CD4-positive, alpha-beta memory T cell (primary cell): ENCODE measurements at regions not wholly inside any gene's neighbourhood (a gene's known extent, or its start where the extent isn't known, plus 50 kb on each side); places are given as distances from the start of the nearest gene placed in this dataset.

Experiments used
- CTCF ChIA-PET: fragments of 350-600 bp; sonication (Branson Sonifier 250); formaldehyde crosslinking; loops from one replicate; lab custom pipeline; 2021; ENCODE audit warnings: inconsistent platforms; ENCODE audit not compliant: partially characterized antibody; lab: Charles Lee
- POLR2A ChIA-PET: fragments of 350-600 bp; sonication (Branson Sonifier 250); formaldehyde crosslinking; loops from one replicate; lab custom pipeline; 2021; ENCODE audit not compliant: partially characterized antibody; lab: Charles Lee
- DNase-seq, 5 donors: peaks; one replicate each; pipeline versions ENCODE4 v3.0.0 to v3.0.0-alpha.2; 2020 to 2022; ENCODE audit warnings: mixed read lengths in 1 of 5
- H3K27ac ChIP-seq: one replicate; pipeline ENCODE4 v1.7.0; 2013; ENCODE audit warnings: low read depth, low read length
- H3K27me3 ChIP-seq: 2 replicates; pipeline ENCODE4 v1.7.0; 2013; ENCODE audit warnings: mild to moderate bottlenecking, low read length, moderate library complexity; ENCODE audit not compliant: insufficient read depth
- H3K36me3 ChIP-seq: 2 replicates; pipeline ENCODE4 v1.7.0; 2013; ENCODE audit warnings: mild to moderate bottlenecking, low read length, moderate library complexity; ENCODE audit not compliant: insufficient read depth
- H3K4me1 ChIP-seq: 2 replicates; pipeline ENCODE4 v1.7.0; 2013; ENCODE audit warnings: mild to moderate bottlenecking, low read length, moderate library complexity; ENCODE audit not compliant: insufficient read depth
- H3K4me3 ChIP-seq, 2 donors: one replicate each; pipeline ENCODE4 v1.7.0; 2013; ENCODE audit warnings: low read length in 2 of 2, mild to moderate bottlenecking in 1 of 2
- H3K9me3 ChIP-seq, 2 donors: one replicate each; pipeline ENCODE4 v1.7.0; 2013; ENCODE audit warnings: low read length in 2 of 2, control low read depth in 1 of 2; ENCODE audit not compliant: control insufficient read depth in 1 of 2
- H3K27ac Mint-ChIP-seq, 7 donors: one replicate each; pipeline ENCODE4 v1.8.0; 2020 to 2021; ENCODE audit warnings: mixed read lengths in 7 of 7, mild to moderate bottlenecking in 6 of 7, inconsistent platforms in 3 of 7, moderate library complexity in 3 of 7
- H3K27me3 Mint-ChIP-seq, 2 donors: one replicate each; pipeline ENCODE4 v1.8.0; 2020 to 2021; ENCODE audit warnings: mixed read lengths in 2 of 2
- H3K36me3 Mint-ChIP-seq, 2 donors: one replicate each; pipeline ENCODE4 v1.8.0; 2020 to 2021; ENCODE audit warnings: mixed read lengths in 2 of 2, inconsistent platforms in 1 of 2, mild to moderate bottlenecking in 1 of 2
- H3K4me1 Mint-ChIP-seq, 4 donors: one replicate each; pipeline ENCODE4 v1.8.0; 2020 to 2021; ENCODE audit warnings: mixed read lengths in 4 of 4, mild to moderate bottlenecking in 1 of 4
- H3K4me3 Mint-ChIP-seq, 8 donors: one replicate each; pipeline ENCODE4 v1.8.0; 2020 to 2021; ENCODE audit warnings: mixed read lengths in 8 of 8, mild to moderate bottlenecking in 7 of 8, moderate library complexity in 6 of 8, inconsistent platforms in 3 of 8
- H3K9me3 Mint-ChIP-seq, 8 donors: one replicate each; pipeline ENCODE4 v1.8.0; 2020 to 2021; ENCODE audit warnings: mixed read lengths in 8 of 8, mild to moderate bottlenecking in 5 of 8, inconsistent platforms in 3 of 8, moderate library complexity in 1 of 8
- intact Hi-C: fragments of 100-400 bp; cut with micrococcal nuclease; formaldehyde crosslinking; loops from one replicate; pipeline ENCODE4 v1.15.1; 2023

- H3K27ac Mint-ChIP-seq = no peak overlapping the region
- H3K4me3 Mint-ChIP-seq = no peak overlapping the region
- Histone ChIP-seq H3K27me3 (no peaks in the 10 kb centered on the region), H3K9me3 (no peaks in the 10 kb centered on the region), H3K27ac (no peak overlapping the region), H3K4me1 (no peaks in the 10 kb centered on the region), H3K36me3 (no peaks in the 10 kb centered on the region), H3K4me3 (no peak overlapping the region)
- intact Hi-C loops = no loop called here
- ChIA-PET CTCF (no interaction called here), POLR2A (no interaction called here)
- no peaks in the 10 kb centered on the region for H3K27me3 Mint-ChIP-seq
- H3K9me3 Mint-ChIP-seq = peaks cover 0 to 5% (median 0%) of the 10 kb centered on the region in 8 donors
- no peaks in the 10 kb centered on the region for H3K4me1 Mint-ChIP-seq
- DNase-seq = no peak
- no peaks in the 10 kb centered on the region for H3K36me3 Mint-ChIP-seq
Observed at GRCh38 chr5:44640945-44641456, 167.7 kb upstream of the MRPS30 start.

DNA sequence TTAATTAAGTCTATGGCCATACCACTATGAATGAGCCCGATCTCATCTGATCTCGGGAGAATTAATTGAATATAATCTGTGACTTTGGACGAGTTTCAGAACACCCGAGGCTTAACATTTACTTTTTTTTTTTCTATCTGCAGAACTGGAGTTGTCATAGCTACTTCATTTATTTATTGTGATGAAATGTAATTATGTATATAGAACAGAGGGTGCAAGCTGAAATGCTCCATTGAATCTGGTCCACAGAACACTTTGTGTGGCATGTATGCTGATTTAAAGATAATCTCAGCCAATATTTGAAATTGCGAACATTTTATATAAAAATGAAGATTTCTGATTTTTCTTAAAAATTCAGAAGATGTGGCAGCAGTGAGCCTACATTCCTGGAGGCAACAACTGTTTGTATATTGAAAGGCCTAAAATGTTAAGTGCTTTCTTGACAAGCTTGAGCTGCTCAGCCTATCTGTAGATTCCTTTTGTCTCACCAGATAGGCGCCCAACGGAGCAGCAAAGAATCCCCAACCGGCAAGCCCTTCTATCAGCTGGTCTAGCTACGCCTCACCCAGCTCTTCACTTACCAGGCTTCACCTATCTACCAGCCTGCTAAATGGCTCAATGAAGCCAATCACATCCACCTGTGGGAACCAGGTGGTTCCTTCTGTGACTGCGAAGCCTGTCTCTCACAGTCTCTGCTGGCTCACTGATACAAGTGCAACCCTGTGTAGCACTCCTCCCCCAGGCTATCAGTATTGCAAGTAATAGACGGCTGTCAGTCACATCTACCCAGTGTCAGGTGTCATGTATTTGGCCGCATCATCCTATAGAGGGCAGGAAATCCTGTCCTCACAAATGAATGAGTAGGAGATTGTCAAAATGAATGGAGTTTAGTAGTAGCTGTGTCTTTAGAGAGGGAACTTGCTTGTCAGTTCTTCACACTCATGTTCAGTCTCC, 170.6 kb upstream of the MRPS30 start:
- intact Hi-C loops = no loop called here
- Mint-ChIP-seq H3K27me3 (no peaks in the 10 kb centered on the region), H3K36me3 (no peaks in the 10 kb centered on the region), H3K27ac (no peak overlapping the region), H3K4me1 (no peaks in the 10 kb centered on the region), H3K4me3 (no peak overlapping the region), H3K9me3 (peaks cover 0 to 6% (median 0%) of the 10 kb centered on the region in 8 donors)
- DNase-seq = no peak
- no peak overlapping the region for H3K27ac ChIP-seq
- no peaks in the 10 kb centered on the region for H3K9me3 ChIP-seq
- H3K27me3 ChIP-seq = no peaks in the 10 kb centered on the region
- CTCF ChIA-PET = no interaction called here
- H3K4me3 ChIP-seq = no peak overlapping the region
- H3K36me3 ChIP-seq = no peaks in the 10 kb centered on the region
- POLR2A ChIA-PET = no interaction called here
- no peaks in the 10 kb centered on the region for H3K4me1 ChIP-seq

GRCh38 chr5:44632344-44632743, 176.4 kb upstream of the MRPS30 start:
- Mint-ChIP-seq H3K36me3 (no peaks in the 10 kb centered on the region), H3K4me3 (no peak overlapping the region), H3K9me3 (peaks cover 0 to 9% (median 4%) of the 10 kb centered on the region in 8 donors), H3K27ac (no peak overlapping the region), H3K27me3 (no peaks in the 10 kb centered on the region), H3K4me1 (no peaks in the 10 kb centered on the region)
- Histone ChIP-seq H3K27ac (no peak overlapping the region), H3K4me3 (no peak overlapping the region), H3K36me3 (no peaks in the 10 kb centered on the region), H3K9me3 (peaks cover 0 to 4% of the 10 kb centered on the region in 2 donors), H3K4me1 (no peaks in the 10 kb centered on the region), H3K27me3 (no peaks in the 10 kb centered on the region)
- ChIA-PET POLR2A (no interaction called here), CTCF (no interaction called here)
- intact Hi-C loops = no loop called here
- DNase-seq = no peak

DNA sequence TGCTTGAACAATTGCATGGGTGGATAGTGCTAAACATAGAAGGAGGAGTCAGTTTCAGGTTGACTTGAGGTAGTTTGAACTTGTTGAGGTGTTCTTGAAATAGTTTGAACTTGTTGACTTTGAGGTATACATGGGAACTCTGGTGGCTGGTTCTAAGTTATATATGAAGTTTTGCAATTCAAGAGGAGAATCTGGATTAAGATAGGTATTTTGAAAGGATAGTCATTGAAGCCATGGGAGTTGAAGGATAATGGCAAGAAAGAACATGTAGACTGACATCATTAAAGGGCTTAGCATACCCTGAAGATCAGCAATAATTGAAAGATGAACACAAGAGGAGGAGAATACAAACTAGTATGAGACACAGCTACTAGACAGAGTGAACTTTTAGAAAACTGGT, 181.9 kb upstream of the MRPS30 start:
- intact Hi-C loops = no loop called here
- H3K27me3 Mint-ChIP-seq = no peaks in the 10 kb centered on the region
- H3K4me3 Mint-ChIP-seq = no peak overlapping the region
- Histone ChIP-seq H3K36me3 (no peaks in the 10 kb centered on the region), H3K9me3 (peaks cover 0 to 4% of the 10 kb centered on the region in 2 donors), H3K4me3 (no peak overlapping the region), H3K27ac (no peak overlapping the region), H3K4me1 (no peaks in the 10 kb centered on the region), H3K27me3 (no peaks in the 10 kb centered on the region)
- no peaks in the 10 kb centered on the region for H3K36me3 Mint-ChIP-seq
- H3K27ac Mint-ChIP-seq = no peak overlapping the region
- H3K4me1 Mint-ChIP-seq = no peaks in the 10 kb centered on the region
- no peak for DNase-seq
- peaks cover 0 to 7% (median 4%) of the 10 kb centered on the region in 8 donors for H3K9me3 Mint-ChIP-seq
- POLR2A ChIA-PET = no interaction called here
- CTCF ChIA-PET = no interaction called here

GRCh38 chr5:44622331-44622730, 186.4 kb upstream of the MRPS30 start:
- Histone ChIP-seq H3K27ac (no peak overlapping the region), H3K4me1 (no peaks in the 10 kb centered on the region), H3K36me3 (no peaks in the 10 kb centered on the region), H3K4me3 (no peak overlapping the region), H3K27me3 (no peaks in the 10 kb centered on the region), H3K9me3 (no peaks in the 10 kb centered on the region)
- no peaks in the 10 kb centered on the region for H3K36me3 Mint-ChIP-seq
- POLR2A ChIA-PET = no interaction called here
- CTCF ChIA-PET = no interaction called here
- DNase-seq = no peak
- intact Hi-C loops = no loop called here
- H3K4me3 Mint-ChIP-seq = no peak overlapping the region
- H3K27me3 Mint-ChIP-seq = no peaks in the 10 kb centered on the region
- H3K27ac Mint-ChIP-seq = no peak overlapping the region
- peaks cover 0 to 7% (median 3%) of the 10 kb centered on the region in 8 donors for H3K9me3 Mint-ChIP-seq
- no peaks in the 10 kb centered on the region for H3K4me1 Mint-ChIP-seq

DNA sequence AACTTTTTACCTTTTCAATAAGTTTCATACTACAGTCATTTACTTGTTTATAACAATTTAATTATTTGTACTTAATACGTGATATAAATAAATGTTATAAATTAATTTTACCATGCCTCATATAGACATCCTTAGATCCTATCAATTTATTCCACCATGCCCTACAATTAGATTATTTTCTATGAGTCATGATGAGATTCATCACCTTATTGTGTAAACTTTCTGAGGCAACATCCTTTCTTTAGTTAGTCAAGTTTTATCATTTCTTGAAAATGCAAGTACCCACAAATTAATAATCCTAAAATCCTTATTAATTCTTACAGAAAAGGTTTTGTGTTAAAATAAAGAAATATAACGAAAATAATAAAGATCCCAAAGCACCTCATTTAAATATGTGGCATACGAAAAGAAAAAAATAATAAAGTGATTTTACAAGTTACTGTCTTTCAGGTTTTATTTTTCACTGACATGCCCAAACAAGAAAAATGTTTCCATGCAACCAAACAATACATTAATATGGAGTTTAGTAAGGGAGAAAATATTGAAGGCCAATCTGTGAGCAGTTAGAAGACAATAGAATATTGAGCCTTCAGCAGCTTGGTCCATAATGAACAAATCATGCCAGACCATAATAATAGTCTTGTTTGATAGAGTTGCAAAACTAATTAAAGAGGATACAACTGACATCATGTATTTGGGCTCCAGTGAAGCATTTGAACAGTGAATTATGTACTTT, 188.7 kb upstream of the MRPS30 start:
- intact Hi-C loops = no loop called here
- ChIA-PET CTCF (no interaction called here), POLR2A (no interaction called here)
- Histone ChIP-seq H3K36me3 (no peaks in the 10 kb centered on the region), H3K27me3 (no peaks in the 10 kb centered on the region), H3K27ac (no peak overlapping the region), H3K4me3 (no peak overlapping the region), H3K9me3 (no peaks in the 10 kb centered on the region), H3K4me1 (no peaks in the 10 kb centered on the region)
- H3K27ac Mint-ChIP-seq = no peak overlapping the region
- H3K36me3 Mint-ChIP-seq = no peaks in the 10 kb centered on the region
- H3K9me3 Mint-ChIP-seq = peaks cover 0 to 5% (median 0%) of the 10 kb centered on the region in 8 donors
- H3K4me3 Mint-ChIP-seq = no peak overlapping the region
- DNase-seq = no peak
- H3K27me3 Mint-ChIP-seq = no peaks in the 10 kb centered on the region
- no peaks in the 10 kb centered on the region for H3K4me1 Mint-ChIP-seq

DNA sequence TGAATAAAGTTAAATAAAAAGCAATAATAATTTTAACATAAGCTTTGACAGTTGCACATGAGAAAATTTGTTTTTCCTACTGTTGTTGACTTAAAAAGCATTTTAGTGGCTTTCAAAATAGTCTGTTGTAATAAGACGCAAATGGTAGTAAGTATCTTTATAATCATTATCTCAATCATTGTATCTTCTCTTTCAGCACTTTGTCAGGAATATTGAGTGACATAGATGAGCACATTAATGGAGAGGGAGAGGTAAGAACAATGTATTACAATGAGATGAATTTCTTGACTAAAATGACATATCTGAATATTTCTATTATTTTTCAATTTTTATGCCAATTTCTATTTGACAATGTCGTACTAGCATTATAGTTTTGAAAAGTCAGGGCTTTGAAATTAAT, 193.9 kb upstream of the MRPS30 start:
- H3K4me1 Mint-ChIP-seq = no peaks in the 10 kb centered on the region
- H3K9me3 Mint-ChIP-seq = peaks cover 0 to 5% (median 0%) of the 10 kb centered on the region in 8 donors
- no peaks in the 10 kb centered on the region for H3K9me3 ChIP-seq
- H3K27ac Mint-ChIP-seq = no peak overlapping the region
- H3K27me3 Mint-ChIP-seq = no peaks in the 10 kb centered on the region
- no peak overlapping the region for H3K4me3 ChIP-seq
- no peak for DNase-seq
- H3K4me1 ChIP-seq = no peaks in the 10 kb centered on the region
- H3K27ac ChIP-seq = no peak overlapping the region
- no peaks in the 10 kb centered on the region for H3K36me3 Mint-ChIP-seq
- H3K4me3 Mint-ChIP-seq = no peak overlapping the region
- intact Hi-C loops = no loop called here
- H3K27me3 ChIP-seq = no peaks in the 10 kb centered on the region
- ChIA-PET POLR2A (no interaction called here), CTCF (no interaction called here)
- no peaks in the 10 kb centered on the region for H3K36me3 ChIP-seq
